Left ventricle myocardium inferior (tissue), 1 donor: ENCODE measurements at regions not wholly inside any gene's neighbourhood (a gene's known extent, or its start where the extent isn't known, plus 50 kb on each side); places are given as distances from the start of the nearest gene placed in this dataset.
"Not testable (repeated sequence)": the region's sequence is repeated elsewhere in the genome, so short reads cannot be mapped to it uniquely, and the experiment has no call there.

Experiments
- DNase-seq: peaks from one replicate; pipeline ENCODE4 v3.0.0-alpha.2; 2020
- H3K27ac ChIP-seq: fragments of 200-600 bp; replicated peaks from 2 replicates; pipeline ENCODE4 v1.8.0; 2021
- H3K27me3 ChIP-seq: fragments of 200-600 bp; 2 replicates; pipeline ENCODE4 v1.8.0; 2021; ENCODE audit warnings: low read depth
- H3K36me3 ChIP-seq: fragments of 200-600 bp; 2 replicates; pipeline ENCODE4 v1.8.0; 2021
- H3K4me1 ChIP-seq: fragments of 200-600 bp; 2 replicates; pipeline ENCODE4 v1.8.0; 2021
- H3K4me3 ChIP-seq: fragments of 200-600 bp; 2 replicates; pipeline ENCODE4 v1.8.0; 2021; ENCODE audit warnings: mild to moderate bottlenecking, moderate library complexity
- H3K9me3 ChIP-seq: fragments of 200-600 bp; replicated peaks from 2 replicates; pipeline ENCODE4 v1.8.0; 2021
- intact Hi-C: fragments of 100-400 bp; cut with micrococcal nuclease; formaldehyde crosslinking; loops from one replicate; pipeline ENCODE4 v1.11.0; 2022
- TF ChIP-seq, protein P1 (sequence below): fragments of 200-600 bp; IDR thresholded peaks from 2 replicates; pipeline ENCODE4 v1.8.0; 2021; ENCODE audit warnings: antibody characterized with exemption, mild to moderate bottlenecking, borderline replicate concordance
- donor health status: DM: no; HTN: yes; CAD: no; lungs with severe emphysema.

DNA sequence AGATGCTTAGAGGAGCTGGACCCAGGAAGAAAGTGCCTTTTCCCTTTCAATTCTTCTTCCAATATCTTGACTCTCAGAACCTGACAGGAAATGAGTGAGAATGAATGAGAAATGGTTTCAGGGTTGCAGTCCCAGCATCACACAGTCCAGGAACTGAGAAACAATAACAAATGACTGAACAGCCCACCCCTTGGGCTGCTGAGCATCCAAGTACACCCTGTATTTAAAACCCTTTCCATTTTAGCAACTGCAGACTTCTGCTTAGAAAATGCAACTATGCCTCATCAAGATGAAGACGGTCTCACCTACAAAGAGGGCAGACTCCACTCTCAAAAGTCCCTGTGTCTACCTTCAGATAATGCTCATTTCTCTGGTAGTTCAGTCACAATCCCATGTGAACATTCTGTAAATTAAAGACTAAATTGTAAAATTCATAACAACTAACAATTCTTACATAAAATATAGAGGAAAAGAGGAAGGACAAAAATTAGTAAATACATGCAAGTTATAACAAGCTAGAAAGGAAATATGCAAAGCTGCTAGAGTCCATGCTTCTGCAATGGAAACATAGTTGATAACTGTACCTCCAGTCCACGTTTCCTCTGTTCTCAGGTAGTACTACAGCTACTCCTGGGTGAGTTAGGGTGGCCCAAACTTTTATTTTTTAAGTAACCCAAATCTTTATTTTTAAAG, 316.5 kb downstream of the ICE1 start:
- Histone ChIP-seq H3K4me3 (no peak overlapping the region), H3K27me3 (no peaks in the 10 kb centered on the region), H3K27ac (no peak overlapping the region), H3K4me1 (no peaks in the 10 kb centered on the region), H3K36me3 (no peaks in the 10 kb centered on the region), H3K9me3 (peaks cover 13% of the 10 kb centered on the region)
- intact Hi-C loops = no loop called here
- DNase-seq = no peak
- TF ChIP-seq, protein P1, sequence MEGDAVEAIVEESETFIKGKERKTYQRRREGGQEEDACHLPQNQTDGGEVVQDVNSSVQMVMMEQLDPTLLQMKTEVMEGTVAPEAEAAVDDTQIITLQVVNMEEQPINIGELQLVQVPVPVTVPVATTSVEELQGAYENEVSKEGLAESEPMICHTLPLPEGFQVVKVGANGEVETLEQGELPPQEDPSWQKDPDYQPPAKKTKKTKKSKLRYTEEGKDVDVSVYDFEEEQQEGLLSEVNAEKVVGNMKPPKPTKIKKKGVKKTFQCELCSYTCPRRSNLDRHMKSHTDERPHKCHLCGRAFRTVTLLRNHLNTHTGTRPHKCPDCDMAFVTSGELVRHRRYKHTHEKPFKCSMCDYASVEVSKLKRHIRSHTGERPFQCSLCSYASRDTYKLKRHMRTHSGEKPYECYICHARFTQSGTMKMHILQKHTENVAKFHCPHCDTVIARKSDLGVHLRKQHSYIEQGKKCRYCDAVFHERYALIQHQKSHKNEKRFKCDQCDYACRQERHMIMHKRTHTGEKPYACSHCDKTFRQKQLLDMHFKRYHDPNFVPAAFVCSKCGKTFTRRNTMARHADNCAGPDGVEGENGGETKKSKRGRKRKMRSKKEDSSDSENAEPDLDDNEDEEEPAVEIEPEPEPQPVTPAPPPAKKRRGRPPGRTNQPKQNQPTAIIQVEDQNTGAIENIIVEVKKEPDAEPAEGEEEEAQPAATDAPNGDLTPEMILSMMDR = no peak

DNA sequence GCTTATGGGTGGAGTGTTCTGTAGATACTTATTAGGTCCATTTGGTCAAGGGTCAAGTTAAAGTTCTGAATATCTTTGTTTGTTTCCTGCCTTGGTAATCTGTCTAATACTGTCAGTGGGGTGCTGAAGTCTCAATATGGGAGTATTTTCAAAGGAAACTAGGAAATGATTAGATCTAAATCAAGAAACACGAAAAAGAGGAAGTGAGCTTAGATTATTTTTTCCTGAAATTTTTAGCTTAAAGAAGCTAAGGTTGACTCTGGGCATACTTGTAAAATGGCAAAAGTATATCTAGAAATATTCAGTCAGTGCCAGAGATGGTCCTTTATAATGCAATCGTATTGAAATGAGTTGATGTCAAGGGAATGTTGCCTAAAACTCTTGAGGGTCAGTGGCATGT, 313.5 kb downstream of the ICE1 start:
- Histone ChIP-seq H3K27me3 (no peaks in the 10 kb centered on the region), H3K27ac (no peak overlapping the region), H3K36me3 (no peaks in the 10 kb centered on the region), H3K4me3 (no peak overlapping the region), H3K9me3 (peaks cover 5% of the 10 kb centered on the region), H3K4me1 (no peaks in the 10 kb centered on the region)
- no peak for DNase-seq
- intact Hi-C loops = no loop called here
- TF ChIP-seq, protein P1 = no peak

DNA sequence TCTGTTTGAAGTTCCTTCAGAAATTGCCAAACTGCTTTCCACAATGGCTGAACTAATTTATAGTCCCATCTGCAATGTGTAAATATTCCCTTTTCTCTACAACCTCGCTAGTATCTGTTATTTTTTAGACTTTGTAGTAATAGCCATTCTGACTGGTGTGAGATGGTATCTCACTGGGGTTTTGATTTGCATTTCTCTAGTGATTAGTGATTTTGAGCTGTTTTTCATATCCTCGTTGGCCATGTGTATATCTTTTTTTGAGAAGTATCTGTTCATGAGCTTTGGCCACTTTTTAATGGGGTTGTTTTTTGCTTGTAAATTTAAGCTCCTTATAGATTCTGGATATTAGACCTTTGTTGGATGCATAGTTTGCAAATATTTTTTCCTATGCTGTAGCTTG, 310.6 kb downstream of the ICE1 start:
- H3K27ac ChIP-seq, intact Hi-C loops, H3K27me3 ChIP-seq, H3K9me3 ChIP-seq, H3K4me3 ChIP-seq, DNase-seq, H3K36me3 ChIP-seq, H3K4me1 ChIP-seq: not testable (repeated sequence)

DNA sequence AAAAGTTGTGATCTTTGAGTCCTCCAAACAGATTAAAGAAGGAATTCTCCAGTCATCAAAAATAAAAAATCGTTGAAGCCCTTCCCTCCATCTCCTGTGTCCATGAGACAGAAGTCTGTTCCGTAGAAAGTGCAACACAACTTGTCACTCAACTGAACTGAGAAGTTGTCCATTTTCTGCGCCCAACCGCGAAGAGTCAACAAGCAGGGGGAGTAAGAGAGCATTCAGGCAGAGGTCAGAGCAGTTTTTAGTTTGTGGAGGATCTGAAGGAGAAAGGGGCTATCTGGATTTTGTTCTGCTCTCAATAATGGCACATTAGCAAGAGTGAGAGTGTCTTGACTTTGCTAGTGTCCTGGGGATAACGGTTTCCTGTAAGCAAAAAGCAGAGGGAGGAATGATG, 303.9 kb downstream of the ICE1 start:
- Histone ChIP-seq H3K27me3 (no peaks in the 10 kb centered on the region), H3K9me3 (no peaks in the 10 kb centered on the region), H3K4me3 (no peak overlapping the region), H3K4me1 (no peaks in the 10 kb centered on the region), H3K36me3 (no peaks in the 10 kb centered on the region), H3K27ac (no peak overlapping the region)
- DNase-seq = no peak
- intact Hi-C loops = no loop called here
- TF ChIP-seq, protein P1 = no peak

DNA sequence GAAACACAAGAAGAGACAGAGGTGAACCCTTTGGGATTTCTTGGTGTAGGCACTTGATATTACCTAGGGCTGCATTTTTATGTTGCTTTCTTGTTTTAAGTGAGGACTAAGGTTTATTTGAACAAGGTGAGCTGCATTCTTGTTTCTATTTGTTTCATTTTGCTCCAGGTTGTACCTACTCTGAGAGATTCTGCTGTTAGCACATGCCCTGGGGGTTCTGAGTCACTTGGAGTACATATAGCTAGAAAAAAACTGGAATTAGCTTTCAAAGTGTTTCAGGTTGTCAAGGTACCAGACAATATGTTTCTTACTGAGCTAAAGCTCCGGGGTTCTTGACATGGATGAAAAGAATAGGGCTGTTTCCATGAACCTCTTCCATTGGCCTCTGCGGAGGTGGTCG, 299.4 kb downstream of the ICE1 start:
- no peaks in the 10 kb centered on the region for H3K36me3 ChIP-seq
- H3K27me3 ChIP-seq = no peaks in the 10 kb centered on the region
- no peak overlapping the region for H3K4me3 ChIP-seq
- TF ChIP-seq, protein P1 = no peak
- no peaks in the 10 kb centered on the region for H3K9me3 ChIP-seq
- no peak for DNase-seq
- intact Hi-C loops = no loop called here
- H3K4me1 ChIP-seq = no peaks in the 10 kb centered on the region
- no peak overlapping the region for H3K27ac ChIP-seq

GRCh38 chr5:5719292-5719691, 296.8 kb downstream of the ICE1 start:
- H3K36me3 ChIP-seq = no peaks in the 10 kb centered on the region
- DNase-seq = no peak
- intact Hi-C loops = no loop called here
- H3K4me3 ChIP-seq = no peak overlapping the region
- H3K9me3 ChIP-seq = no peaks in the 10 kb centered on the region
- no peak overlapping the region for H3K27ac ChIP-seq
- TF ChIP-seq, protein P1 = no peak
- H3K4me1 ChIP-seq = no peaks in the 10 kb centered on the region
- H3K27me3 ChIP-seq = no peaks in the 10 kb centered on the region
